IPS-NIHi7 (cell line): ENCODE measurements at regions not wholly inside any gene's neighbourhood (a gene's known extent, or its start where the extent isn't known, plus 50 kb on each side); places are given as distances from the start of the nearest gene placed in this dataset.
"Not testable (repeated sequence)": the region's sequence is repeated elsewhere in the genome, so short reads cannot be mapped to it uniquely, and the experiment has no call there.

ENCODE experiments used
- DNase-seq: peaks from one replicate; pipeline ENCODE4 v3.0.0; 2012; ENCODE audit warnings: mixed read lengths; ENCODE audit errors: extremely low spot score

GRCh38 chrX:122906726-122907125, 277.4 kb upstream of the GRIA3 start:
- no peak for DNase-seq

- no peak for DNase-seq
Observed at GRCh38 chrX:122907375-122907774, 276.7 kb upstream of the GRIA3 start.

DNA sequence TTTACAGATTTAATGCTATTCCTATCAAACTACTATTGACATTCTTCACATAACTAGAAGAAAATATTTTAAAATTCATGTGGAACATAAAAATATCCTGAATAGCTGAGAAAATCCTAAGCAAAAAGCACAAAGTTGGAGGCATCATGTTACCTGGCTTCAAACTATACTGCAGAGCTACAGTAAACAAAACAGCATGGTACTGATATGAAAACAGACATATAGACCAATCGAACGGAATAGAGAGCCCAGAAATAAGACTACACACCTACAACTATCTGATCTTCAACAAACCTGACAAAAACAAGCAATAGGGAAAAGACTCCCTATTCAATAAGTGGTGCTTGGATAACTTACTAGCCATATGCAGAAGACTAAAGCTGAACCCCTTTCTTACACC, 273.4 kb upstream of the GRIA3 start:
- no peak for DNase-seq

DNA sequence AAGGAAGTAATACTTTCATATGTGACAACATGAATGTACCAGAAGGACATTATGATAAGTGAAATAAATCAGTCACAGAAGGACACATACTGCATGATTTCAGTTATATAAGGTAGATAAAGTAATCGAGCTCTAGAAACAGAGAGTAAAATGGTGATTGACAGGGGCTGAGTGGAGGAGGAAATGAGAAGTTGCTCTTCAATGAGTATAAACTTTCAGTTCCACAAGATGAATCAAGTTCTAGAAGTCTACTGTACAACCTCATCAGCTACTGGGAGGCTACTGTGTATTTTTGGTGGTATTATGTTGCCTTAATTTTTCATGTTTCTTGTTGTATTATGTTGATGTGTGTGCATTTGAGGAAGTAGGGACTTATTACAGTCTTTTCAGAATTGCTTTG, 270.9 kb upstream of the GRIA3 start:
- DNase-seq = no peak

- DNase-seq = no peak
Observed at GRCh38 chrX:122913764-122914163, 270.3 kb upstream of the GRIA3 start.

DNA sequence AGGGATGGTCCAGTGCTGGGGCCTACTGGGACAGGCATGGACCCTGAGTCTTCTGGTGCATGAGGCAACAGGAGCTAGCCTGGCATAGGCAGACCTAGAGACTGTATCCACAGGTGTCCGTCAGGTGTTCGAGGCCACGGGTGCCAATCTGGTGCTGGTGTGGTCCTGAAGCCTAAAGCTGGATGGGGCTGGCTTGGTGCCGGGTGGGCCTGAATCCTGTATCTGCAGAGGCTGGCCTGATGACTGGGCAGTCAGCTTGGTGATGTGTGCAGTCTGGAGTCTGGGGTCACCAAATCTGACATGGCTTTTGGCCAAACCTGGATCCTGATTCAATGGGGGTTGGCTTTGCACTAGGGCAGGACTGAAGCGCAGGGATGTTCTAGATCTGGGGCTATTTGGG, 269.8 kb upstream of the GRIA3 start:
- no peak for DNase-seq

- DNase-seq = no peak
Observed at GRCh38 chrX:122934131-122934530, 249.9 kb upstream of the GRIA3 start.

- no peak for DNase-seq
Observed at GRCh38 chrX:122940199-122940598, 243.9 kb upstream of the GRIA3 start.

DNA sequence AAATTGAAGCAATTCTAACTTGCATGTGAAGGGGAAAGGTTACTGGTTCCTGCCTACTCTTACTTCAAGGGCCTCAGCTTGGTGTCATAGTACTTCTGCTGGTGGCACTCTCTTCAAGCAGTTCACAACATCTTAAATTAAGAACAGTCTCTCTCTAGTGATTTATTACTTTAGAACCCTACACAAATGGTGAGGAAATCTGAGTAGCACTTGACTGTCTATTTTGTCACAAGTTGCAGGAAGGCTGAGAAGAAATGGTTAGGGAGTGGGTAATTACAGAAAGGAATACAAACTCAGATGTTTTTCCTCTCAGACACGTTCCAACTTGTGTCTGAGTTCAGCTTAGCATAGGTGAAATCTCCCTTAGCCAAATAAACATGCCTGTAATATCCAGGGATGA, 242.3 kb upstream of the GRIA3 start:
- no peak for DNase-seq

GRCh38 chrX:122943918-122944317, 240.2 kb upstream of the GRIA3 start:
- DNase-seq = no peak

GRCh38 chrX:122945328-122945727, 238.8 kb upstream of the GRIA3 start:
- DNase-seq = no peak

DNA sequence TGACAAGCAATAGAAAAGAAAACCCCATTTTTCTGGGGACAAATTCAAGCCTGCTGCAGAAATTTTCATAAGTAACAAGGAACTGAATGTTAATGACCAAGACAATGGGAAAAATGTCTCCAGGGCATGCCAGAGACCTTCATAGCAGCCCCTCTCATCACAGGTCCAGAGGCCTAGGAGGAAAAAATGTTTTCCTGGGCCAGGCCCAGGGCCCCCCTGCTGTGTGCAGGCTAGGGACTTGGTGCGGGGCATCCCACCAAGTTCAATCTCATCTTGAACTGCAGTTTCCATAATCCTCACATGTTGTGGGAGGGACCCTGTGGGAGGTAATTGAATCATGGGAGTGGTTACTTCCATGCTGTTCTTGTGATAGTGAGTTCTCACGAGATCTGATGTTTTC, 211.5 kb upstream of the GRIA3 start:
- no peak for DNase-seq

DNA sequence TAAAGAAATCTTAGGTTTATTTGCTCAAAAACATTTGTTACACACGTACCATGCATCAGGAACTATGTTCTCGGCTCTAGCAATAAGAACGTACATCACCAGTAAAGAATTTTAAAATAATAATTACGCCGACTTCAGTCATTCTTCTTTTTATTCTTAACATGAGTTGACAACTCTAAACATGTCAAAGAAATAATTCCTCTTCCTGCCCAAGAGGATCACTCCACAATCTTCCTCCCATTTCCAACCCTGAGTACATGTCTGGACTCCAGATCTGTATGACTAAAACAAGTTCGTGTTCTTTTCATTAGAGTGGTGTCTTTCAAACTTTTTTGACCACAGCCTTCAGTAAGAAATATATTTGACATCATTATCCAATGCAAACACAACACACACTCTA, 201.6 kb upstream of the GRIA3 start:
- no peak for DNase-seq

DNA sequence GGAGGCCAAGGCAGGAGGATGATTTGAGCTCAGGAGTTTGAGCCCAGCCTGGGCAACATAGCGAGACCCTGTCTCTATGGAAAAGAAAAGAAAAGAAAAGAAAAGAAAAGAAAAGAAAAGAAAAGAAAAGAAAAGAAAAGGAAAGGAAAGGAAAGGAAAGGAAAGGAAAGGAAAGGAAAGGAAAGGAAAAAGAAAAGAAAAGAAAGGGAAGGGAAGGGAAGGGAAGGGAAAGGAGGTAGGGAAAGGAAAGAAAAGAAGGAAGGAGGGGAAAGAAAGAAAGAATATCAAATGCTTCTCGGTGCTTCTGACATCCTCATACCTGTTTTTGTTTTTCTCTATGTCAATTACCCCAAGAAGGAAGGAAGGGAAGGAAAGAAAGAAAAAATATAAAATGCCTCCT, 181.2 kb upstream of the GRIA3 start:
- not testable (repeated sequence) for DNase-seq

DNA sequence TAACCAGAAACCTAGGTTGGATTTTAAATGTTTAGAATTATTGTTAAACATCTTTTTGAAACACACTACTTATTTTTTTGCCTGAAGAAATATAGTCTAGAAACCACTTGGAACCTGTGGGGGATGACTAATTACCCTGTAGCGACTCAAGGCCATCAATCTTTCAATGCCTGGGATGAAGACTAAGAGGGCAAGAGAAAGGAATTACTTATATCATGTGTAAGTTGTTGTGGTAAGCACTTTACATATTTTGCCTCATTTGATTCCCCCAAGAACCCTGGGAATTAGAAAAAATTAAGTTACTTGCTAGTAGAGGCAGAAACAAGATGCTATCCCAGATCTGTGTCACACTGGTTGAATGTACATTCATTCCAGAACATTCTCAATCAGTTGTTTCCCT, 170.9 kb upstream of the GRIA3 start:
- DNase-seq = no peak

DNA sequence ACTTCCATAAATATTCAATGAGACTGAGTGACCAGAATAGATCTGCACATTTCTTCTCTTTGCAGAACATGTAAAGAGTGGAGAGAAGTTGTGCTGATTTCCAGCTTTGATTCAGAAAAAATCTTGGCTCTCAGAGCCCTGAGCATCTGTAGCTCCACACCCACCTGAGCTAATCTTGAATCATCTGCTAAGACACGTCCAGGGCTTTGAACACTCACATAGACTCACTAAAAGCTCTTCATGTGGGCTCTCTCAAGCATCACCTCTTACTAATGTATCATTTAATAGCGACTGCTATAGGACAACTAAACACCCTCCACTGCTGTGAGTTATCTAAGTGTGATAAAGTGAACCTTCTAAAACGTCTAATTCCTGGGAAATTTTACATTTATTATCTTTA, 147.7 kb upstream of the GRIA3 start:
- no peak for DNase-seq

- no peak for DNase-seq
Observed at GRCh38 chrX:123049071-123049625, 134.9 kb upstream of the GRIA3 start.

DNA sequence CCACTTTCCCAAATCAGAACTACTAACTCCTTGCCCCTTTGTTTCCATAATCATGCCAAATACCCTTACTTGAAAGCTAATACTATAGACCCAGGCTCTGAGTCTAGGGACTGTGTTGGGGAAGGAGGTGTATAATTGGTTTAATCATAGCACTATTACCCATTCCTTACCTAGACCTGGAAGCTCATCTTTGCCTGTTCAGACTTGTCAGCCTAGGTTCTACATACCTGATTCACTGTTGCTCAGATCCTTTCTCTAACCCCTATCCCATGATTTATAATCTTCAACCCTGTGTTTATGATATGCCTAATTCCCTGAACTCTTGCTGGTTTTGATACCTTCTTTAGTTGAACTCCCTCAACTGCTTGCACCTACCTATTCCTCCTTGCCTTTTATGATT, 123.1 kb upstream of the GRIA3 start:
- no peak for DNase-seq

DNA sequence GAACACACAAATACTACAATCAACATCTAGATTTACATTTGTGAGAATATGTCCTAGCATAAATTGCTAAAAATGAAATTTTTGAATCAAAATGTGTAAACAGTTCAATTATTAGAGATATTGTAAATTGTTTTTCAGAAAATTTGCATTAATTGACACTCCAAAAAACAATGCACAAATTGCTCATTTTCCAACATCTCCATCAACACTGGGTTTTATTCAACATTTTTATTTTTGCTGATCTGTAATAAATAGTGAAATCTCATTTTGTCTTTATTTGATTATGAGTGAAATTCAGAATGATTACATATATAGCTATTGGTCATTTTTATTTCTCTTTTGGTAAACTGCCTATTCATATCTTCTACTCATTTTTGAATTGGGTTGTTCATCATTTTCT, 120.0 kb upstream of the GRIA3 start:
- no peak for DNase-seq

DNA sequence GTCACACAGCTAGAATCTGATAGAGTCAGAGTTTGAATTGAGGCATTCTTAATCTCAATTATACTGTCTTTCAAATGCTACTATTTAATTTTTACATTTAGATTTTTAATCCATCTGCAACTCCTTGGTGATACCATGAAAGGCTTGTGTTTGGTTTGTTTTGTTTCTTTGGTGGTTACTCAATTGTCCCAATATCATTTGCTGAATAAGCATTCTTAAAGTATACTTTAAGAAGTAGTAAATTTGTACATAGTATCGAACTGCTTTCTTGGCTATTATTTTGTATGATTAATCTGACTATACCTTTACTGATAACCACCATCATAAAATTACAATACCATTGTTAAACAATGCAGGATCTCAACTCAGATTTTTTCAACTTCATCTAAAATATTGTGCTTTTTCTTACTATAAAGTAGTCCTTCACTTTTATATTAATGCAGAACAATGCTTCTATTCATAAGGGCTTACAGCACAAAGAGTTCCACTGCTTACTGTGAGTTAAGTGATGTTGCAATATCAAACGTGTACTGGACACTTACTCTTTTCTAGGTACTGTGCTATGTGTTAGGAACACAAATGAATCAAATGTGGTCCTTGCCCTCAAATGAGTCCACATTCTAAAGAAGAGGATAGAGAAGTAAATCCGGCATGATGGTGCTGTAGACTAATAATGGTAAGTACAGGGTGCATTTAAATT, 111.2 kb upstream of the GRIA3 start:
- DNase-seq = no peak

DNA sequence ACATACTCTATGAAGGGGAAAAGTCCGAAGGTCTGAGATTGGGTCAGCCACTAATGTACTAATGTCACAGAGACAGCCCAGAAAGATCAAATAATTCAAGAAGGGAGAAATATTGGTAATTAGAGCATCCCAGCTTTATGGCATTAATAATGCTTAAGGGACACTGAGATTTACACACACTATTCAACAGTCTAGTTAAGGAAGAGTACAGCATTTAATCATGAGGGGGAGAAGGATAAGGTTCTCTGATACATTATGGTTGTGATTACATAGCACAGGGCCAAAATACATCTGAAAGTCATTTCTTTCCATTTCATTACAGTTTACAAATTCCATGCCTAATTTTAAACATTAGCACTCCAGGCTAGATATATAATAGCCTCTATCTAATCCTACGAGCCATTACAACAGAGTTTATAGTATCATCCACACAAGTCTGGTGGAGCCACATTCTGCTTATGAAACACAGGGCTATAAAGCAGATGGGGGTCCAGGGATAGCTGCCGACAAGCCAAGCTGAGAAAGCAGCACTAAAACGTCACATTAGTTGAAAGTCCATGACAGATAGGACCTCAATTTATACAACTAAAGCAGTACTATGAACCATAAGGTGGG, 108.0 kb upstream of the GRIA3 start:
- DNase-seq = no peak

DNA sequence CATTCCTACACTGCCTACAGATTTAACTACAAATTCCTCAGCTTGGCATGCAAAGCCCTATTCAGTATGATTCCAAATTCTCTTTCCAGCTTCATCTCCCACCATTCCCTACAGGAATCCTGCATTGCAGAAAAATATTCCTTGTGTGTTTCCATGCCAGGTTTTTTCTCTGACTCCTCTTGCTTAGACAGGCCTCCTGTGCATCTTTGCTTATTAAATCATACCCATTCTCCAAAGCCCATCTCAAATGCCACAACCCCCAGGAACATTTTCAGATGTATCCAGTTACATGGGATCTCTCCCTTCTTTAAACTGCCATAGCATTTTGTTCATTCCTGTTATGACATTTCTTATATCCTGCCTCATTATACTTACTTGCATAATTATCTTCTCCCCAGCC, 106.4 kb upstream of the GRIA3 start:
- DNase-seq = no peak

GRCh38 chrX:123080065-123080464, 104.0 kb upstream of the GRIA3 start:
- DNase-seq = no peak

- DNase-seq = no peak
Observed at GRCh38 chrX:123081776-123082175, 102.3 kb upstream of the GRIA3 start.
